ENCODE measurements at regions not wholly inside any gene's neighbourhood (a gene's known extent, or its start where the extent isn't known, plus 50 kb on each side); places are given as distances from the start of the nearest gene placed in this dataset.

GRCh38 chr7:101690061-101690460 lies 61.0 kb upstream of the MYL10 start:
- no peaks in the 10 kb centered on the region for H3F3A ChIP-seq (ENCODE audit: insufficient read depth, low read length)
- no peak overlapping the region for H3K4me2 ChIP-seq (ENCODE audit: low read length)
- H3K9ac ChIP-seq (ENCODE audit: low read length) = no peak overlapping the region
- H3K4me3 ChIP-seq (ENCODE audit: low read depth, low read length, poor library complexity, severe bottlenecking) = no peak overlapping the region
- no peaks in the 10 kb centered on the region for H3K27me3 ChIP-seq (ENCODE audit: insufficient read depth, low read length)
- TF ChIP-seq EZH2 (IDR thresholded peaks at IDR 0.05; ENCODE audit: borderline replicate concordance, low read length) = no peak
- TF ChIP-seq CTCF (IDR thresholded peaks at IDR 0.05; ENCODE audit: low read length) = no peak
- H3K79me2 ChIP-seq (ENCODE audit: insufficient read depth, low read length) = no peaks in the 10 kb centered on the region
- no peaks in the 10 kb centered on the region for H3K9me3 ChIP-seq (ENCODE audit: low read length)
- H2AFZ ChIP-seq (ENCODE audit: low read length) = no peak overlapping the region
- no peaks in the 10 kb centered on the region for H3K9me2 ChIP-seq (ENCODE audit: low read depth, low read length)
- no peaks in the 10 kb centered on the region for H3K36me3 ChIP-seq (ENCODE audit: insufficient read depth, low read length)
- H4K20me1 ChIP-seq (ENCODE audit: insufficient read depth, low read length) = no peaks in the 10 kb centered on the region
- H3K27ac ChIP-seq (ENCODE audit: low read depth, low read length, poor library complexity, severe bottlenecking) = peak overlapping the region; percentile 67
- peaks cover 47% of the 10 kb centered on the region for H3K4me1 ChIP-seq (ENCODE audit: insufficient read depth, low read length, severe bottlenecking)

DNA sequence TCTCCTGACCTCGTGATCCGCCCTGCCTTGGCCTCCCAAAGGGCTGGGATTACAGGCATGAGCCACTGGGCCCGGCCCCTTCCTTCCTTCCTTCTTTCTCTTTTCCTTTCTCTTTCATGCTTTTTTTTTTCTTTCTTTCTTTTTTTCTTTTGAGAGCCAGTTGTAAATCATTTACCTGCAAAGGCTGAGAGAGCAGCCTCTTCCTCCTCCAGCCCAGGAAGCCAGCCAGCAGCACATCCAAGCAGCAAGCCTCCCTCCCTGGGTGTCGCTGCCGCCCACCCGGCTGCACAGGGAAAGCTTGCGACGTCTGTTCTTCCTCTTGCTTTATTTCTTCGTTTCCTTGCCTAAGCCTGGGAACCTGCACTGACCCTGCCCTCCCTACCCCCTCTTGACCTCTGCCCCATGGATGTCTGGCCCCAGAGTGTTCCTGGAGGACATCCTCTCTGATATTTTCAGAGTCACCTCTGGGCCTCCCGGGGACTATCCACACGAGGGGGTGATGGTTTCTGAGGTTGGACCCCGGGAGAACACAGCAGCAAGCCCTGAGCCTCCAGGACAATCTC lies 62.8 kb upstream of the MYL10 start:
- Histone ChIP-seq H2AFZ (ENCODE audit: low read length) (no peak overlapping the region), H3K27me3 (ENCODE audit: insufficient read depth, low read length) (no peaks in the 10 kb centered on the region; the same call in 1 of the 2 replicates), H3K27ac (ENCODE audit: low read depth, low read length, poor library complexity, severe bottlenecking) (peak overlapping the region; percentile 84), H3F3A (ENCODE audit: insufficient read depth, low read length) (no peaks in the 10 kb centered on the region), H3K4me2 (ENCODE audit: low read length) (no peak overlapping the region), H3K9me2 (ENCODE audit: low read depth, low read length) (no peaks in the 10 kb centered on the region), H3K36me3 (ENCODE audit: insufficient read depth, low read length) (no peaks in the 10 kb centered on the region), H4K20me1 (ENCODE audit: insufficient read depth, low read length) (no peaks in the 10 kb centered on the region), H3K4me3 (ENCODE audit: low read depth, low read length, poor library complexity, severe bottlenecking) (no peak overlapping the region), H3K4me1 (ENCODE audit: insufficient read depth, low read length, severe bottlenecking) (peaks cover 43% of the 10 kb centered on the region), H3K9ac (ENCODE audit: low read length) (no peak overlapping the region), H3K9me3 (ENCODE audit: low read length) (no peaks in the 10 kb centered on the region), H3K79me2 (ENCODE audit: insufficient read depth, low read length) (no peaks in the 10 kb centered on the region)
- no peak for TF ChIP-seq EZH2 (IDR thresholded peaks at IDR 0.05; ENCODE audit: borderline replicate concordance, low read length)
- no peak for TF ChIP-seq CTCF (IDR thresholded peaks at IDR 0.05; ENCODE audit: low read length)

- H3K36me3 ChIP-seq (ENCODE audit: insufficient read depth, low read length) = no peaks in the 10 kb centered on the region
- no peaks in the 10 kb centered on the region for H3K9me2 ChIP-seq (ENCODE audit: low read depth, low read length)
- H3K9me3 ChIP-seq (ENCODE audit: low read length) = no peaks in the 10 kb centered on the region
- H3K27ac ChIP-seq (ENCODE audit: low read depth, low read length, poor library complexity, severe bottlenecking) = peak overlapping the region; percentile 84
- no peak for TF ChIP-seq EZH2 (IDR thresholded peaks at IDR 0.05; ENCODE audit: borderline replicate concordance, low read length)
- no peak for TF ChIP-seq CTCF (IDR thresholded peaks at IDR 0.05; ENCODE audit: low read length)
- H3F3A ChIP-seq (ENCODE audit: insufficient read depth, low read length) = no peaks in the 10 kb centered on the region
- H2AFZ ChIP-seq (ENCODE audit: low read length) = no peak overlapping the region
- peak overlapping the region; percentile 3; the same call in 1 of the 2 replicates for H3K9ac ChIP-seq (ENCODE audit: low read length)
- peaks cover 36% of the 10 kb centered on the region for H3K4me1 ChIP-seq (ENCODE audit: insufficient read depth, low read length, severe bottlenecking)
- no peaks in the 10 kb centered on the region for H4K20me1 ChIP-seq (ENCODE audit: insufficient read depth, low read length)
- no peaks in the 10 kb centered on the region; the same call in 1 of the 2 replicates for H3K27me3 ChIP-seq (ENCODE audit: insufficient read depth, low read length)
- no peak overlapping the region for H3K4me3 ChIP-seq (ENCODE audit: low read depth, low read length, poor library complexity, severe bottlenecking)
- H3K4me2 ChIP-seq (ENCODE audit: low read length) = peak overlapping the region; percentile 8; the same call in 1 of the 2 replicates
- no peaks in the 10 kb centered on the region for H3K79me2 ChIP-seq (ENCODE audit: insufficient read depth, low read length)
Measured at GRCh38 chr7:101693498-101694091, 64.5 kb upstream of the MYL10 start.

Measured in OCI-LY1 (cell line).